ENCODE measurements at regions not wholly inside any gene's neighbourhood (a gene's known extent, or its start where the extent isn't known, plus 50 kb on each side); places are given as distances from the start of the nearest gene placed in this dataset.
"Not testable (repeated sequence)": the region's sequence is repeated elsewhere in the genome, so short reads cannot be mapped to it uniquely, and the experiment has no call there.

GRCh38 chr13:65829241-65830008 lies 1400.7 kb downstream of the PCDH9 start:
- DNase-seq (ENCODE audit: low spot score), result no peak

GRCh38 chr13:65826657-65827056 lies 1403.5 kb downstream of the PCDH9 start:
- no peak for DNase-seq (ENCODE audit: low spot score)

DNA sequence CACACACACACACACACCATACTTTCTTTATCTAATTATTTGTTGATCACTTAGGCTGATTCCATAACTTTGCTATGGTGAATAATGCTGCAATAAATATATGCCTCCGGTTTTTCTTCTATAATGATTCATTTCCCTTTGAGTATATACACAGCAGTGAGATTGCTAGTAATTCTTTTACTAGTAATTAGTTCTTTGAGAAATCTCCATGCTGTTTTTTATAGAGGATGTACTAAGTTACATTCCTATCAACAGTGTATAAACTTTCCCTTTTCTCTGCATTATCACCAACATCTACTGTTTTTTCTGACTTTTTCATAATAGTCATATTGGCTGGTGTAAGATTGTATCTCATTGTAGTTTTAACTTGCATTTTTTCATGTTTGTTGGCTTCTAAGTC lies 1405.1 kb downstream of the PCDH9 start:
- DNase-seq (ENCODE audit: low spot score), result no peak

- no peak for DNase-seq (ENCODE audit: low spot score)
Measured at GRCh38 chr13:65808061-65808460, 1422.1 kb downstream of the PCDH9 start.

- DNase-seq (ENCODE audit: low spot score), result no peak
Measured at GRCh38 chr13:65803530-65804392, 1426.4 kb downstream of the PCDH9 start.

DNA sequence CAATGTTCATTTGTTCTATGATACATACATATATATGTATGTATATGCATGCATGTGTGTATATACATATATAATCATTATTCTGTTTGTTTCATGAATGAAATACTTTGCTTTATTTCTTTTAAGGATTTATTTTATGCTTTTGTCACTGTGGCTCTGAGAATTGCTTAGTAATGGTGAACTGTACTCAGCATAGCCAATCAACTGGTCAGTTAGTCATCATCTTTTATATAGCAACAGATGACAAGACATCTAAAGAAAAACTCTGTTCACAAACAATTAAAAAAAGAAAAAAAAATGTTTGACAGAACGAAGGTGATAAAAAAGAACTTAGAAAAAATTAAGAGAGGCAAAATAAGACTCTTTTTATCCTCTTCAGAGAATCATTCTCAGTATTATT lies 1440.3 kb downstream of the PCDH9 start:
- DNase-seq (ENCODE audit: low spot score), result no peak

- no peak for DNase-seq (ENCODE audit: low spot score)
Measured at GRCh38 chr13:65787082-65787481, 1443.1 kb downstream of the PCDH9 start.

GRCh38 chr13:65784088-65784816 lies 1445.9 kb downstream of the PCDH9 start:
- DNase-seq (ENCODE audit: low spot score), result no peak

GRCh38 chr13:65783383-65783782 lies 1446.8 kb downstream of the PCDH9 start:
- no peak for DNase-seq (ENCODE audit: low spot score)

DNA sequence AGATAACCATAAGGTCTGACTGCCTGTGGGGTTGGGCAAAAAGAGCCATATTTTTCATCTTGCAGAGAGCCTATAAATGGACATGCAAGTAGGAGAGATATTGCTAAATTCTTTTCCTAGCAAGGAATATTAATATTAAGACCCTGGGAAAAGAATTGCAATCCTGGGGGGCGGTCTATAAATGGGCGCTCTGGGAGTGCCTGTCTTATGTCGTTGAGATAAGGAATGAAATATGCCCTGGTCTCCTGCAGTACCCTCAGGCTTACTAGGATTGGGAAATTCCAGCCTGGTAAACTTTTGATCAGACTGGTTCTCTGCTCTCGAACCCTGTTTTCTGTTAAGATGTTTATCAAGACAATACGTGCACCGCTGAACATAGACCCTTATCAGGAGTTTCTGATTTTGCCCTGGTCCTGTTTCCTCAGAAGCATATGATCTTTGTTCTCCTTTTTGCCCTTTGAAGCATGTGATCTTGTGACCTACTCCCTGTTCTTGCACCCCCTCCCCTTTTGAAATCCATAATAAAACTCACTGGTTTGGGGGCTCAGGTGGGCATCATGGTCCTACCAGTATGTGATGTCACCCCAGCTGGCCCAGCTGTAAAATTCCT lies 1458.3 kb downstream of the PCDH9 start:
- DNase-seq (ENCODE audit: low spot score), result not testable (repeated sequence)

DNA sequence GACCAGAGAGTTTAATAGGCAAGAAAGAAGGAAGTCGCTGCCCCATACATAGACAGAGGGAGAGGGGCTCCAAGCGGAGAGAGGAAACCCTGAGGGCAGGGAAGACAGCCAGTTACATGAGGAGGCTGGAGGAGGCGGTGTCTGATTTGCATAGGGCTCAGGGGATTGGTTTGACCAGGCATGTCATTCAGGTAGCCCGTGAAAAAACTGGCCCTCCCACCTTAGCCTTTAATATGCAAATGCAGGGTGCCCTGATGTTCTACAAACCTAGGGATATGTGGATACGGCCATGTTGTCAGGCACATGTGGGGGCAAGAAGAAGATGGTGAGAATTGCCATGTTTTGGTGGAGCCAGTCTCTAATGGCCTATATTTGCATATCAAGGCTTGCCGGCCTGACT lies 1461.6 kb downstream of the PCDH9 start:
- DNase-seq (ENCODE audit: low spot score), result no peak

DNA sequence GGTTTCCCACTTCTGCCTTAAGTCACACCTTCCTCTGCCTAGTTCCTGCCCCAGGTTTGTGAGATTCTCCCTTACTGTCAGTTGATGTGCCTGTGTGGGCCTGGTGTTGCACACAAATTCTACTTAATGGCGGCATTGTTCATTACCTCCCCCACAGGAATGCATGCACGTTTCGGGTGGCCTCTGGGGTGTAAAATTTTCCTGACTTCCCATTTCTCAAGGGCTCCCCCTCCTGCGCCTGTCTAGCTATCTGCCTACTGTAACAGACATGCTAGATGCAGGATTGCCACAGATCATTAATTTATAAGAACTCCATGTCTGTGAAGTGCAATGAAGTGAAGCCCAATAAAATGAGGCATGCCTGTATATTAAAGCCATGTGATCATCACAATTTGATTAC lies 1466.3 kb downstream of the PCDH9 start:
- DNase-seq (ENCODE audit: low spot score), result no peak

- DNase-seq (ENCODE audit: low spot score), result no peak
Measured at GRCh38 chr13:65762012-65762411, 1468.1 kb downstream of the PCDH9 start.

DNA sequence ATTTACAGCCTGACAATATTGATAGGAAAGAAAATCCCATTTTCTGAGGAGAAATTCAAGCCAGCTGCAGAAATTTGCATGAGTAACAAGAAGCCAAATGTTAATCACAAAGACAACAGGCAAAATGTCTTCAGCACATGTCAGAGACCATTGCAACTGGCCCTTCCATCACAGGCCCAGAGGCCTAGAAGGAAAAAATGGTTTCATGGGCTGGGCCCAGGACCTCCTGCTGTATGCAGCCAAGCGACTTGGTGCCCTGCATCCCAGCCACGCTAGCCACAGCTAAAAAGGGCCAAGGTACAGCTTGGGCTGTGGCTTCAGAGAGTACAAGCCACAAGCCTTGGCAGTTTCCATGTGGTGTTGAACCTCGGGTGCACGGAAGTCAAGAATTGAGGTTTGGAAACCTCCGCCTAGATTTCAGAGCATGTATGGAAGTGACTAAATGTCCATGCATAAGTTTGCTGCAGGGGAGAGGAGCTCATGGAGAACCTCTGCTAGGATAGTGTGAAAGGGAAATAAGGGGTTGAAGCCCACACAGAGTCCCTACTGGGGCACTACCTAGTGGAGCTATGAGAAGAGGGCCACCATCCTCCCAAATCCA lies 1474.0 kb downstream of the PCDH9 start:
- DNase-seq (ENCODE audit: low spot score), result no peak

DNA sequence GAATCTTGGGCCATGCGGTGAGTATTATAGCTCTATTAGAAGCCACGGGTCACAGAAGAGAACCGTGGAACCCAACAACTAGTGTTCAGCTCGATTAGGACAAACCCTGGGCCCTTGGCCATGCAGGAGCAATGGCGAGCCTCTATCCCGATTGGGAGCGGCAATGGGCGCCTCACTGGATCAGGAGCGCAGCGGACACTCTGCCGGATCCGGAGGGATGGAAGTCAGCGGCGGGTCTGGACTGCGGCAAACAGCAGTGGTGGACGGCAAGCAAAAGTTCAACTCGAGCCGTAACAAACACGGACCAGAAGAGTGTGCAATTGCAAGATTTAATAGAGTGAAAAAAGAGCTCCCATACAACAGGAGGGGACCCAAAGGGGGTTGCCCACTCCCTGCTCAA lies 1481.9 kb downstream of the PCDH9 start:
- DNase-seq (ENCODE audit: low spot score), result no peak

DNA sequence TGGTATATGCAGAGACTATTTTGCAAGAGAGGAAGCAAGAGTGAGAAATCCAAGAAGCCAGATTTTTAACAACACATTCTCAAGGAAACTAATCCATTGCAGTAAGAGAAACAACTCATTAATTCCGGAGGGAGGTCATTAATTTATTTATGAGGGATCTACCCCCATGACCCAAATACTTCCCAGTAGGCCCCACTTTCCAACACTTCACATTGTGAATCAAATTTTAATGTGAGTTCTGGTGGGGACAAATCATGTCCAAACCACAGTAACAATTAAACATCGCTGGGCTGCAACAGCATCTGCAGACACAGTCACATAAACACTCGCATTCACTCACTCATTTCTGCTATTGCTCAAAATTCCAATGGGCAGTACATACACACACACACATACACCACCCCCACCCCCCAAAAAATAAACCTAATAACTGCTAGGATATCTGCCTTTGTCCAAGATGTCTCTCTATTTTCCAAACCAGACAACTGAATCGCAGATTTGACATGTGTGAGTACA lies 1483.7 kb downstream of the PCDH9 start:
- no peak for DNase-seq (ENCODE audit: low spot score)

DNA sequence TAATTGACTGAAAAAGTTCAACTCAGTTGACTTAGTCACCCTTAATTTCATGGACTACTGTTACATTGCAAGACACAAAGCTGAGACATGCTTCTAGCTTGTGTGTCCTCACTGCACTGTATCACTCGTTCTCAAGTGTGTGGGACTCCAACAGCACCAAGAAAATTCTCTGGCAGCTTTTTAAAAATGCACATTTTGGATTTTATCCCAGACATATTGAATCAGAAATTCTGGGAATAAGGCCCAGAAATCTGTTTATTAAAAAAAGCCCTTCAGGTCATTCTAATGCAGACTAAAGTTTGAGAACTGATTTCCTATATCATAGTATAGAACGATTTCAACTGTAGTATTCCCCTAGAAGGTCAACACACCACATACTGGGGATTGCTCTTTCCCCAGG lies 1485.3 kb downstream of the PCDH9 start:
- DNase-seq (ENCODE audit: low spot score), result no peak

DNA sequence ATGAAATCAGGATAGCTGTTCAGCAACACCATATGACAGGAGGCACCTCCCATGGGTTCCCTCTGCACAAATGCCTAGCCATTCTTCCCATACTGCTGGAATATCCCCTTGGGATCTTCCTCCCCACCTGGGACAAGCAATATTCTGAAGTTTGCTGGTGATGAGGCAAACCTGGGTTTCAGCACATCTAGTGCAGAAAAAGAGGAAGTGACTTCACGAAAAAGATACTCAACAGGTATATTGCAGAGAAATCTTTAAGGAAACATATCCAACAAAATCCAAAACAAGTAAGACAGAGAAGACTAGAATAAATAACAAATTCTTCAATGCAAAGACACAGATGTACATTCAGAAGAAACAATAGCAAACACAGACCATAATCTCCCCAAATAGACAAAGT lies 1497.0 kb downstream of the PCDH9 start:
- no peak for DNase-seq (ENCODE audit: low spot score)

DNA sequence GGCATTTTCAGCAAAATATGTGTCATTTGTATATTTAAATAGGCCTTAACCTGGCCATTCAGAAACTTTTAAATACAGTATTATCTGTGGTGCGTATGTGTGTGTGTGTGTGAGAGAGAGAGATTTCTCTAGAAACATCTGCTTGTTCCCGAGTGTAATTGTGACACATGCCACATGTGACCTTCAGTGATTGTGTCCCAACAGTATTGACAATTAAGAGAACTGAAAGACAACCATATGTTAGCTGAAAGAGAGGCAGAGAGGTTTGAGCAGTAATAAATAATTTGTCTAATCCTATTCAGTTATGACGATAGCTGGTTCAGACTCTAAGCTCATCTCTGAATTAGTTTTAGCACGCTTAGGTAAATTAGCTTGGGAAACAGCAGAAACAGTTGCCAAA lies 1503.1 kb downstream of the PCDH9 start:
- no peak for DNase-seq (ENCODE audit: low spot score)

GRCh38 chr13:65725006-65725405 lies 1505.1 kb downstream of the PCDH9 start:
- DNase-seq (ENCODE audit: low spot score), result no peak

DNA sequence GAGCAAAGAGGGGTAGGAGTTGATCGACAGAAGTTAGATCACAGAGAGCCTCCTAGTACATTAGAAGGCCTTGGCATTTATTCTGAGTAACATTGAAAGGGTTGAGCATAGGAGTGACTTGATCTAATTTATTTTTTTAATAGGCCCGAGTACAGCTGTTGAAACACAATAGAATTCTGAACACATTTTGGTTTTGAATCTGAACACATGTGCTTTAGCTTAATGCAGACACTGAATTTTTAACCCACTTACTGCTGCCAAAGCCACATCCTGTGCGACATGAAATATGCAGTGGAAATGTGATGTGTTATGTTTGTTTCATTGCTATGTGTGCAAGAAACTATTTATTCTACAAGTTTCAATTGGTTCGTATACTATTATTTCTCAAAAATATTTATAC lies 1505.9 kb downstream of the PCDH9 start:
- no peak for DNase-seq (ENCODE audit: low spot score)

Data from SK-N-DZ (cell line).